SKM-1 treated with dmso at 0.1 percent for 144 hours (cell line): ENCODE measurements at regions not wholly inside any gene's neighbourhood (a gene's known extent, or its start where the extent isn't known, plus 50 kb on each side); places are given as distances from the start of the nearest gene placed in this dataset.

Experiments
- DNase-seq: peaks from one replicate; lab custom pipeline; 2025; ENCODE audit not compliant: unreplicated experiment; lab: John Stamatoyannopoulos, UW

DNA sequence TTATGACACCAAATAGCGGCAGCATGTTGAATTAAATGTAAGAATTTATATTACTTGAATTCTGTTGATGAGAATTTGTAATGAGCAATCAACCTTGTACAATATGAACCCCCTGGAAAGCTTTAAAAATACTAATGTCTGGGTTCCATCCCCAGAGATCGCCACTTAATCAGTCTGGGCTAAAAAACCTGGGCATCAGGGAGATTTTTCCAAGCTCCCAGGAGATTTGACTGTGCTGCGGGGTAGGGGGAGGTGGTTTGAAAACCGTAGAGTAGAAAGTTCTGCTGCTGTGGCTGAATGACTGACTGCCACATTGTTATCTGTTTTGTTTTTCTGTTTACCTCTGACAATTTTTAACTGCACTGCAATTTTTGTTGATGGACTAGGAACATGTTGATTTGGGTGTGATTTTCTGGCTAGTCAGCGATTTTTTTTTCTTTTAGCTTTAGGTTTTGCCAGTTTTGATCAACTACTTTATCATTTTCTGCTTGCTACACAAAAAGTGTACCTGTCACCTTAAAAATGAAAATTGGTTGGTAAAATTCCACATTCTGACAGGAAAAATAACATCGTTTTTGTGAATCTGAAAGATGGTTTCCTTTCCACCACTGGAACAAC, 79.3 kb downstream of the PCTP start:
- DNase-seq: no peak

DNA sequence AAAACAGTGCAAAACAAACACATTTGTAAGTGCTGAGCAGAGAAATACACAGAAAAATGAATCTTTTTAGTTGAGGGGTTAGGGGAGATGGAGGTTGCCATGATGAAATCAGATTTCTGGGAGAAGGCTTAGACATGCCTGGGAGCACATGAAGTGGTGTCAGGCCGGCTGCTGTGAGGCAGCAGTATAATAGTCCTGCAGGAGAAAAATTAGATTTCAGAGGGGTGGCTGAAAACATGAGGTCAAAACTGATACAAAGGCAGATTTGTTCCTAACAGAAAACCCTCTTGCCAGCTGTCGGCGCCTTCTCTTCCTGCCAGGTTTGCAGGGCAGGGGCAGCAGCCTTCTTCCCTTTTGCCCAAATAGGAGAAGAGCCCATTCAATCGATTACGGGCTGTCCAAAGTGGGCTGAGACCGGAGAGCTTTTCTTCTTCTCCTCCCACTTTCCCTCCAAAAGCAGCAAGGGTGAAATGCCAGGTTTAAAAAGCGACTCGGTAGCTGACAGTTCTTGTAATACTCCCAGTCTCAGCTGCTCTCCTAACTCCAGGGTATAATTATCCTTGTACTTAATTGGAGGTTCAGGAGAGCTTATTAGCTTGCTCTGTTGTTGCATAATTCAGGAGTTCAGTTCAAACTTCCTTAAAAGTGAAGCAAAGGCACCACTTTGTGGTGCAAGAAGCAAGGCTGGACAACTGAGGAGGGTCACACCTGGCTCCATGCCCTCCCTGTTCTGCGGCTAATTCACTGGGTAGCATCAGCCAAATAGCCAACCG, 80.0 kb downstream of the PCTP start:
- DNase-seq: peak; percentile 2

DNA sequence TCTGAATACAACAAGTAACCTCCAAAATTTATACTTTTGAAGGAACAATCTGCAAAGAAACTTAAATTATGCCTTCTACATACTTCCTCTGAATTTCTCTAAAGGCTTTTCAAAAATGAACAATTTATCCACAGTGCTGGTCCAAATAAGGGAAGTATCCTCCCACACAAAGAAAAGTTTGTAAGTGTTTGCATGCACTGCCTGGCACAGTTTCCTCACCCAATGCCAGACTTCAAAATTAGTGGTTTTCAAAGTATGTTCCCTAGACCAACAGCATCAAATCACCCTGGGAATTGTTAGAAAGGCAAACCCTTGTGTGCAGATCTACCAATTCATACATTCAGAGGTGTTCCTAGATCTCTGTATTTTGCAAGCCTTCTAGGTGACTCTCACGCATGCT, 82.5 kb downstream of the PCTP start:
- peak; percentile 52 for DNase-seq

DNA sequence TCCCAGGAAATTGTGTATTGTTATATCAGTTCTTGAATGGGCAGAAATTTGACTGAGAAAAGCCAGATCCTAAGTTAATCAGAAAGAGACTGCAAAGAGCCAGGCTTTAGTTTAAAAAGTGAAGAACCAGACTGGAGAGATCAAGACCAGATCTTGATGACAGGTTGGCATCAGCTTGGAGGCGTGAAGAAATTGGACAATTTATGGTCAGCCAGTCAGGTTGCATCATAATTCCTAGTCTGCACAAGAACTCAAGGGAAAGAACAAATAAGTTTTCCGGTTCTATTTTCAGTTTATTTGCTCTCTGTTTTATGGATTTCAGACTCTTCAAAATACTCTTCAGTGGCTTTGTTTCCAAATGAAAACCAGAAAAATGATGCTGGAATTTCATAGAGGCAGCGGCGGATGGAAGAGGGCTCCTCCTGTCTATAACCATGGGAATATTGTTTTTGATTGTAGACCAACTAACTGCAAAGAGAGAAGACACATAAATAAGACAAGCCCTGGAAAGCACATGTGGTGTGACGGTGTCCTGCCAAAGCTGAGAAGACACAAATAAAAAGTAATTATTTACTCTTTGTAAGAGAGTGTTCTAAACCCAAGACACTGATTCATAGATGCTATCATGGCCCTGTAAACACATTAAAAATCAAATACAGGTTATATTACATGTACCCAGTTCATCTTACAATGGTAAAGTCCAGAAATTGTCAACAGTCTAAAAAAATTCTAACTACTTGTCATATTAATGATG, 91.7 kb downstream of the PCTP start:
- no peak for DNase-seq

DNA sequence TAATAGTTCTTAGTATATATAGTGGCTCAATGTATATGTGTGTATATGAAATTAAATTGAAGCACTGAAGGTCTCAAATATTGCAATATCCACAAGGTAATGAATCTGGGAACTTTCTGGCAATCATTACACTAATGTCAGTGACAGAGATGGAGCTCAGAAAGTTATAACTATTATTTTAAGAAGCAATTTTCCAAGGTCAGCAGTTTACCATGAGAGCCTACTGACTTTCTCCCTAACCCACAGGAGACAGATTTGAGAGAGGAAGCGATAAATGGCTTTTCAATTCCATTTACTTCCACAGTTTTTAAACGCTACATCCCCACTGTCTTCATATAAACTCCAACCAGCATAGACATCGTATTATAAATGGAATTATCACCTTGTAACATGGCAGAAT, 92.9 kb downstream of the PCTP start:
- DNase-seq: no peak

DNA sequence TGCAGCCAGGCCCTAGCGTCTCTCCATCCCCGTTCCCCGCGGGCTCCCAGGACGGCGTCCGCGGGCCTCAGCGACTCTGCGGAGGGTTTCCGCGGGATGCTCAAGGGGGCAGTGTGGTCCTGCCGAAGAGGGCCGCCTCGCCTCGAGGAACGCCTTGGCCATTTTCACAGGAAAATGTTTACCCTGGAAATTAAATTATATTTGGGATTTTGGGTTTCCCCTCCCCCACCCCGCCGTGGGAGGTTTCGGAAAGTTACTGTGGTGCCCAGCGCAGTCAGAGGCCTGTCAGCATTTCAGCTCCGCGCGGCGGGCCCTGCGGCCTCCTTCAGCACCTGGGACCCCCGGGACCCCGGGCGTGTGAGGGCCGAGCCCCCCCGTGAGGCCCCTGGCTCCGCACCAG, 94.5 kb downstream of the PCTP start:
- no peak for DNase-seq

DNA sequence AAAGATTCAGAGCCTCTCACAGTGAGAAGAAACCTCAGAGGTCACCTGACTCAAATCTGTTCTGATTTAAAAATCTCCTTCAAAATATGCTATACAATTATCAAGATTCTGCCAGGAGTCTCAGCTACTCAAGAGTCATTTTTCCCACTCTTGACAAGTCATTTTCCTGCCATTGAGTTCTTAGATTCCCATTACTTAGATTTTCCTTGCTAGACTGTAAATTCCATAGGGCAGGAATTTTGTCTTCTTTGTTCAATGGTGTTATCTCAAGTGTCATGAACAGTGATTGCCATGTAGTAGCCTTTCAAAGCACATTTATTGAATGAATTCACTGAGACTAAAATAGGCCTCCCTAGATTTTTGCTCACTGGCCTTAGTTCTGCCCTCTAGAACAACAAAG, 95.9 kb downstream of the PCTP start:
- no peak for DNase-seq

DNA sequence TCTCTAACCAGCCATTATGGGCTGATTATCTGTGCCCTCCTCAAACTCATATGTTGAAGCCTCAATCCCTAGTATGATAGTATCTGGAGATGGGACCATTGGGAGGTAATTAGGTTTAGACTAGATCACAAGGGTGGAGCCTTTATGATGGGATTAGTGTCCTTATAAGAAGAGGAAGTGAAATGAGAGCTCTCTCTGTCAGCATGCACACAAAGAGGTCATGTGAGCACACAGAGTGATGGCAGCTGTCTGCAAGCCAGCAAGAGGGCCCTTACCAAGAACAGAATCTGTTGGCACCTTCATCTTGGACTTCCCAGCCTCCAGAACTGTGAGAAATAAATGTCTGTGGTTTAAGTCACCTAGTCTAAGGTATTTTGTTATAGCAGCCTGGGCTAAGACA, 101.9 kb downstream of the PCTP start:
- DNase-seq: no peak

DNA sequence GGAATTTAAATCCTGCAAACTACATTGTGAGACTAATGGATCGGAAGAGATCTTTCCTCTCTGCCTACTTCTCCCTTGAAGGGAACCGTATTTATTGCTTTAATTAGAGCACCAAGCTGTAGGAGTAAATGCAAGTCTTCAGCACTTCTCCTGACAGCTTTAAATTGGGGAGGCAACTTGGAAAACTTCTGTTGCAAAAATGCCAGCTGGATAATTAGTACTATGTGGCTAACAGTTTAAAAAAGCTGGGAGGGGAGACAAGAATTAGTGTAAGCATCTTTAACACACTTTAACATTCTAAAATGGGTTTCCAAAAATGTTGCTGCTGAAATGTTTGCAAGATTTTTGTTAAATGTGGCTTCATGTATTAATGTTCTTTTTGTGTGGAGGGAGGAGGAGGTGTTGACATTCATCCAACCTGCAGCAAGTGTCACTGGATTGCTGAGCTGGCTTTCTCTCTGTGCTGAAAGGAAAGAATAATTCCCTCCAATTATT, 108.5 kb downstream of the PCTP start:
- no peak for DNase-seq

DNA sequence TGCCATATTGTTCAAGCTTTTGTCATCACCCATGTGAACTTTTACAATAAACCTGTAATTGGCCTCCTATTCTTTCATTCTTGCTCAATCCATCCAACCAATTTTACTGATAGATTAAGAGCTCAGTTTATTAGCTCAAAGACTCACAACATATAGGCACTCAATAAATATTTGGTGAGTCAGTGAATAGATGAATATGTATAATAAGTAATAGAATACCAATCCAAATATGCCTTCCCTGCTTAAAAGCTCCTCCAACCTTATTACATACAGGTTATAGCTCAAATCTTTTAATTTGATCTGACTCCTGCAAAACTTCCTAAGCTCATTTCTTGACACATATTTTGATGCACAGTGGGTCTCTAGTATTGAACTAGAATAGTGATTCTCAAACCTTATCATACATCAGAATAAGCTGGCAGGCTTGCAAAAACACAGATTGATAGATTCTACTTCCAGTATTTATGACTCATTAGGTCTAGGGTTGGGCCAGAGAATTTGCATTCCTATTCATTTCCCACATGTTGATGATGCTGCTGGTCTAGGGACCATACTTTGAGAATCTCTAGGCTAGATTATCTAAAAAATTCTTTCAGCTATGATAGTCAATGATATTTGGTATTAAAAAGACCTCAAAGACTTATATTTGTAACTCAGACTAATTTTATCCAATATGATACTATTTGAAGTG, 114.4 kb downstream of the PCTP start:
- DNase-seq: no peak

DNA sequence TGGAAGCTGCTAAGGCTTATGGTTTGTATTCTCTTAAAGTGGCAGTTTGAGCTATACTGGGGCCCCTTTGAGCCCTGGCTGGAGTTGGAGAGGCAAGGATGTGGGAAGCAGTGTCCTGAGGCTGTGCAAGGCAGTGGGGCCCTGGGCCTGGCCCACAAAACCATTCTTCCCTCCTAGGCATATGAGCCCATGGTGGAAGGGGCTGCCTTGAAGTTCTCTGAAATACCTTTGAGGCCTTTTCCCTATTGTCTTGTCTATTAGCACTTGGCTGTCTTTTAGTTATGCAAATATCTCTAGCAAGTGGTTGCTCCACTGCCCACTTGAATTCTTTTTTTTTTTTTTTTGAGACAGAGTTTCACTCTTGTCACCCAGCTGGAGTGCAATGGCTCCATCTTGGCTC, 119.2 kb downstream of the PCTP start:
- no peak for DNase-seq

DNA sequence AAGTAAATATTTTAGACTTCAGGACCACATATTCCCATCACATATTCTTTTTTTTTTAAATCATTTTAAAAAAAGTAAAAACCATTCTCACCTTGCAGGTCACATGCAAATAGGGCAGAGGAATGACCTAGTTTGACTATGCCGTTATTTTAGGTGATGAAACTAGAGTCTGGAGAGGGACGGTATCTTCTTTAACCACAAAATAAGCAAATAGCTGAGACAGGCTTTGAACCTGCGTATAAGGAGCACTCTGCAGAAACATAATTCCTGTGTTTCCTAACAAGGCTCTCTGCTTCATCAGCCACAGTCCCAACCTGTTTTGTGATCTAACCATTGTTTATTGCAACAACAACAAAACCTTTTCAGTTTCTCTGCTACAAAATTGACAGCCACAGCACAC, 121.5 kb downstream of the PCTP start:
- DNase-seq: no peak

DNA sequence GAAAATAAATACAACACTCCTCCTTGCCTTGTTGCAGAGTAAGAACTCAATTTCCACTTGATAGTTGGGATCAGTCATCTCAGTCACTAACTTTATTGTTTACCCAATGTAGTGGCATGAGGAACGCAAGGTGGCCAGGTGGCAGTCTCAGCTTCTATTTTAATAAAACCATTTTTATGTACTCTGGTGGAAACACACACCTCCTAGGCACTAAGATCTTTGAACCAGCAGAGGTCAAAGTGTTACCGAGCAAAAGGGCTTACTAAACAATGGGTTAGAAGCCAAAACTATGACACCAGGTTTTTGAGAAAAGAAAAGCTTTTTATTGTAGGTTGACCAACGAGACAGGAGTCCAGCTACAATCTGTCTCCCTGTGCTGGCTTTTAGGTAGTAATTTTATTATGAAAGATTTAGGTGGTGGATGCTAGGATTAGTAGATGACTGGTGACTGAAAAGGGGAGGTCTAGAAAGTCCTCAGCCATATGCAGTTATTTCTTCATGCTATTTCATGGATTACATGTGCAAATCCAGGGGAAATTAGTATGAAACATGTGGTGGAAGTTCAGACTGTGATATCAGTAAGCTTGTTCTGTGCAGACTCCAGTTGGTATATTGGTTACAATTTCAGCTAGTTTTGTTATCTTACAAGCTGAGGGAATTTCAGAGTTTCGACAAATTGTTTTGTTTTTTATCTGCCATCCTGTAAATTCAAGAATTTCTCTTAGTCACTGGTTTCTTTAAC, 122.3 kb downstream of the PCTP start:
- no peak for DNase-seq

DNA sequence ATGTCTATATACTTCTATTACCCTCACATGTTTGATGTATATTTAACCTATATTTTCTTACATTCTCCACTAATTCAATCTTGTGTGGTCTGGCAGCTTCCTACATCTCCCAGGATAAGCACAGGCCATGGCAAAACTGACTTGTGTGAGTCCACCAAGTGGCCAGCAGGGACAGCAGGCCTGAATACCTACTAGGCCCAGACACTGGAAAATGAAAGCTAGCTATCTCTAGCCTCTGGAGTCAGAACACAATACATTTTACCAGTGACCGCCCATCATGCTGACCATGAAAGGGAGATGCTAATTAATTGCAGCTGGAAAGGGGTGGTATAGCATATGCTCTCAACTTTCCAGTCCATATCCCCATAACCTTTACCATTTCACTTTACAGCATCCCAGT, 132.3 kb downstream of the PCTP start:
- DNase-seq: no peak

DNA sequence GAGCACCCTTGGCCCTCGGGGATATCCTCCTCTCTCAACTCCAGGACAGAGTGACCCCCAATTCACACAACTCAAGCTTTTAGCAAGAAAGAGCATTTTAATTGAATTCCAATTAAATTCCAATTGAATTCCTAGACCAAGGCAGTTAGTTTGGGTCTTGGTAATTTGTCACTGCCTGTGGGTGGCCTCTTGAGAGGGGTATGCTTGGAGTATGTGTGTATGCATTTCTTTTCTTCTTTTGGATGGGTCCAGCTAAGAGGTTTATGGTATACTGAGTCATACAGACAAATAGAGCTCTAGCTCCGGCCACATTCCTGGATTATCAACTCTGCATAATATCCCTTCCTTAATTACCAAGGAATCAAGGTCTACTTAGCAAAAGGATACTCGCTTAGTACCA, 136.7 kb downstream of the PCTP start:
- DNase-seq: no peak

DNA sequence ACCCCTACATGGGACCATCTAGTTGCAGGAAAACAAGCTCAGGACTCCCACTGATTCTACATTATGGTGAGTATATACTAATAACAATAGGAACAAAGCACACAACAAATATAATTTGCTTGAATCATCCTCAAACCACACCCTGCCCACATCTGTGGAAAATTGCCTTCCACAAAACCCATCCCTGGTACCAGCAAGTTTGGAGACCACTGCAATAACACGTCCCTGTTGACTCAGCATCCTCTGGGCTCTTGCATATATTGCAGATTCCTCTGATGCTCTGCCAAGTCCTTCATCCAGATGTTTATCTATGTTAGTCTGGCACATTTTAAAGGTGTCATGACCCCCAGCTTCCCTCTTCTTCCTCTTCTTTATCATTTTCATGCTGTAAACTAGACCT, 138.4 kb downstream of the PCTP start:
- no peak for DNase-seq

DNA sequence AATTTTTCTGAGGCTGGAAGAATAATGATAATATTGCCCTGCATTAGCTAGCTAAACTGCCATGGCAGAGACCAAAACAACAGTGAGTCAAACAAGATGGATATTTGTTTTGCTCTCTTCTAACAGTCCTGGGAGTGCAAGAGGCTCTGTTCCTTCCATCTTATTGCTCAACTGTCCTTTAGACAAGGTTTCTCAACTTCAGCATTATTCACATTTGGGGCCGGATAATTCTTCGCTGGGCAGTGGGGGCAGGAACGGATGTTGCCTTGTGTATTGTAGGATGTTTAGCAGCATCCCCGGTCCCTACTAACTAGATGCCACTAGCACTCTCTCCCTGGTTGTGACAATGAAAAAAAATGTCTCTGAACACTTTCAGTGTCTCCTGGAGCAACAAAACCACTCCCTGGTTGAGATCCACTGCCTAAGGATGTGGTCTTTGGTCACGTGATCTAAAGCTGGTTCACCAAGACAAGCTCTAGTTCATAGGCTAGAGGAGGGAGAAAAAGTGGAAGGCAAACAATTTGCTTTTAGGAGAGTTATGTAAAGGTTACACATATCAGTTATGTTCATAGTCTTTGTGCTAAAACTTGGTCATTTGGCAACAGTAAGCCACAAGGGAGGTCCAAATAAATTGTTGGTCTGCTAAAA, 144.4 kb downstream of the PCTP start:
- DNase-seq: peak; percentile 3

DNA sequence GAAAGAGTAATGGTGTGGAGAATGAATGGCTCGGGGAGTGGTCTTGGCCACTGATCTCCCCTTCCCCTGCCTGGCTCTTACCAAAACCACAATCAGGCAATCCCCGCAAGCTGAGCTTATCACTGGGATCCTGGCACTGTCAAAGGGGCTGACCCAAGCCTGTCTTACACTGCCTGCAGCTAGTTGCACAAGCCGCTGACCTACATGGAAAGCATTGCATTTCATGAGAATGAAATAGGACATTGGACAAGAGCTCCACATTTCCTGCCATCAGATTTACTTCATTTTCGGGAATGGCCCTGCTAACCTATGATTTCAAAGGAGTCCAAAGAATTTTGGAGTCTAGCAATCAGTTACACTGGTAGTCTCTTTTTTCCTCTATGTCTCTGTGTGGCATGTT, 146.4 kb downstream of the PCTP start:
- no peak for DNase-seq

DNA sequence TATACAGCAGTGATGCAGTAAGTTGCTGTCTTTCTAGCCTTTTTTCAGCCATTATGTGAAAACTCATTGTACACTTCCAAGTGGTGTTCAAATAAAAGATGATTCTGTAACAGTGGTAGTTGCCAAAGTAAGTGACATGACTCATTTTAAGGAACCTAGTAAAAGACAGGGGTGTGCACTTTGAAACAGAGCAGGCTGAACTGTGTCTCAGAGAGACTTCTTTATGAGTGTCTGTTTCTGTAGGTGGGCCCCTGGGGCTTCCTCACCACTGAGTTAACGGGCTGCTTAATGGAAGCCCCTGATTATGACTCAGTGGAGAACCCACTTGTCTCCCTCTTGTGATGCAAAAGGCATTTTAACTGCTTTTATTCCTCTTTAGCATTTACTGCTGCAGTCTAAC, 147.3 kb downstream of the PCTP start:
- DNase-seq: no peak

DNA sequence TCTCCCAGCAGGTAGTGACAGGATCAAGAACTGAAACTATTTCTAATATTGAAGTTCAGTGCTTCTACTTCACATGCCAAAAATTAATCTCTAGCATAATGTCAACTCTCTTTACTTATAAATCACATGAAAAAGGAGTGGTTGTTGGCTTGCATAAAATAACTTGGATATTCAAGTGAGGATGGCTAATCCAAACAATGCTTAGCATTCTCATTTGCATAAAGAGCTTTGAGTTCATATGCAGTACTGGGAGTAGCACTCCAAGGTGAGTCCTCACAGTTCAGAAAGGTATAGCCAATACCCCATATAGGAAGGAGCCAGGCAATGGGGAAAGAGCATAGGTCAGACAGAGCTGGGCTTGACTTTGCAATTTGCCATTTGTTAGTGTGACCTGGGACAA, 149.3 kb downstream of the PCTP start:
- DNase-seq: no peak
